HG03139 (cell line): ENCODE measurements at regions not wholly inside any gene's neighbourhood (a gene's known extent, or its start where the extent isn't known, plus 50 kb on each side); places are given as distances from the start of the nearest gene placed in this dataset.

ENCODE experiments used
- ATAC-seq: cut with Tn5 transposase; IDR thresholded peaks from one replicate; pipeline ENCODE4 v1.9.1; 2021; ENCODE audit not compliant: unreplicated experiment

DNA sequence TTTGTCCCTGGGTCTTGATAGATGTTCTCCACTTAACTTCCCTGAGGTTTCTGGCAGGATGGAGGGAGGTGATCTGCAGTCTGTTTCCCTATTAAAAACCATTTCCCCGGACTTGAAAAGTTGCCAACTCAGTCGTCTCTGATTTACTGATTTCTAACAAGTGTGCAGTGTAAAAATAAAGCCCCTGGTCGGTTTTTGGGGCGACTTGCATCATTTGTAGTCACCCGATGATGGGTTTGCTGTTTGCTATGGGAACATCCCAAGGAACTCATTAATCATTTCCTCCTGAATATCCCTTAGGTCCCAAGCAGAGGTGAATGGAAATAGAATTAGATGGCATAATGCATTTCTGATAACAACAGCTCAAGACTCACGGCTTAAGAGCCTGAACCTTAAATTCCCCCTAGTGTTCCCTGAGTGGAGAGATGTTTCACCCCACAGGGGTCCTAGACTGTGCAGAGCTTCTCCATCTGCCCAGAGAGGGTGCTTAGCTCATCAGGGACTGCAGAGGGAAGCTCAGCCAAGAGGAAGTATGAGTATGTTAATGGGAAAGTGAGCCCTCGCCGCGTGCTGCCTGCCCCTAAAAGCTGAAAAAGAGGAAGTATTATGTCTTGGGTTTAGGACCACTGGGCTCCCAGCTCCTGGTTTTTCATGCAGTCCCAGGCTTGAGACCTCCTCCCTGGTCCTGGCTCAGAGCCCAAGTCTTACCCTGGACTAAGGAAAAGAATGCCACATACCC is 115.1 kb upstream of the DAP start:
- no peak for ATAC-seq

DNA sequence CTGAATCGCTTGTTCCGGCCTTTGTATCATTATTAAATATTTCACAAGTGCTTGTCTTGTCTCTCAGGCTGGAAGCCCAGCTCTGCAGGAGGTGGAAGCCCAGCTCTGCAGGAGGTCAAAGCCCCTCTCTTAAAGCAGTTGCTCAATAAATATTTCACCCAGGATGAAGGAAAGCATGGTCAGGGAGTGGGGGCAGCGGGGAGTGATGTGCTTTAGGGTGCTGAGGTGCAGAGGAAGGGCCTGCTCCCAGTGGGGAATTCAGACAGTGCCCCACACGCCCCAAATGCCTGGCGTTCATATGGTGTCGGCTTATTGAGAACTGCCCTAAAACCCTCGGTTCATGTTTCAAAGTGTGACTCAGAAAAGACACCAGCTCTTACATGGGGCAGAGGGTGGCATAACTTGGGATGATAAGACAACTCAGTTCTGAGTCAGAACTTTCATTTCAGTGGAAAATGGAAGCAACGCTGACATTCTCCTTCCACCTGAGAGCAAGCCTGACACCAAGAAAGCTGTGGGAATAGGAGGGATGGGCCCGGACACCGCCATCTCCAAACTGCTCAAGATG is 114.3 kb upstream of the DAP start:
- ATAC-seq = no peak

GRCh38 chr5:10874541-10874940 is 113.5 kb upstream of the DAP start:
- no peak for ATAC-seq

DNA sequence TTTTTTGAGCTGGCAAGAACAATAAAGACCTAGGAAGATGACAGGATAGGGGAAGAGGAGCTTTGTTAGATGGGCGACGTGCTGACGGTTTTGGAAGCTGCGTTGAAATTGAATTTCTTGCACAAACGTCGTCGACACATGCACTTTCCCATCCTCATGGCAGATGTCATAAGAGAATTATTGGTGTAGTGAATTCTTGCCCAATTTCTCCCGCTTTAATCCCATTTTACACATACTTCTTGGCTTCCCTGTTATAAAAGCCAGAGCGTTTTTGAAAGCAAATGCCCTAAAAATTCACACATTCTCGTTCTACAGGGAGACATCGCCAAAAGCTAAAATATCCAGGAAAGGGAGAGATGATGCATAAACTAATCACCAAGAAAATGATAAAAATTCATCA is 109.8 kb upstream of the DAP start:
- ATAC-seq = no peak

GRCh38 chr5:10868956-10869355 is 107.9 kb upstream of the DAP start:
- no peak for ATAC-seq

DNA sequence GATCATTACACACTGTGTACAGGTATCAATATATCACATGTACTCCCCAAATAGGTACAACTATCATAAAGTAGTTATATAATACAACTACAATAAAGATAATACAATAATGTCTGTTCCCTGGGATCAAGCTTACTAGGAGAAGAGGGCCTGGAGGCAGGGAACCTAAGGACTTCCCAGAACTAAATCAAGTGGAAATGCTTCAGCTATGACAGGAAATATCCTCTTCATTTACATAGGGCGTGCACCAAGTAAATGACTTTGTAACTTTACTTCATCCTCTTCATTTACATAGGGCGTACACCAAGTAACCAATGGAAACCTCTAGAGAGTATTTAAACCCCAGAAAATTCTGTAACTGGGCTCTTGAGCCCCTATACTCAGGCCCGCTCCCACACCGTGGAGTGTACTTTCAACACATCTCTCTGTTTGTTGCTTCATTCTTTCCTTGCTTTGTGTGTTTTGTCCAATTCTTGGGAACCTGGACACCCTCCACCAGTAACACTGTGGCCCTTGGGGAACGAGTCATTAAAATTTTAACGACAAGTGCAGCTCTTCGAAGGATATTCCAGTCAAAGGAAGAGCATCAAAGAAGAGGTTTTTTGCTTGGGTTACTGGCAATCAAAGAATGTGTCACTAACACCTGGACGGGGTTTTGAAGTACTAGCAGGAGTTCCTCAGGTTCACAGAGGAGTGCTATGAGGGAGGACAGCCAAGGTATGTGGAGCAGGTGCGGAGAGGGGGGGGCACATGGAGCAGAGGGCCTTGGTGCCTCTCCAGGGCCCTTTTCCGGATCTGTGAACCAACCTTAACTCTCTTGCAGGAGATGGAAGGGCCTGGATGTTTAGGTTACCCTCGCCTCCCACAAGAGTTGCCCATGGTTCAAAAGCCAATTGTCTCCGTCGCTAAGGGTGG is 106.6 kb upstream of the DAP start:
- ATAC-seq = no peak

DNA sequence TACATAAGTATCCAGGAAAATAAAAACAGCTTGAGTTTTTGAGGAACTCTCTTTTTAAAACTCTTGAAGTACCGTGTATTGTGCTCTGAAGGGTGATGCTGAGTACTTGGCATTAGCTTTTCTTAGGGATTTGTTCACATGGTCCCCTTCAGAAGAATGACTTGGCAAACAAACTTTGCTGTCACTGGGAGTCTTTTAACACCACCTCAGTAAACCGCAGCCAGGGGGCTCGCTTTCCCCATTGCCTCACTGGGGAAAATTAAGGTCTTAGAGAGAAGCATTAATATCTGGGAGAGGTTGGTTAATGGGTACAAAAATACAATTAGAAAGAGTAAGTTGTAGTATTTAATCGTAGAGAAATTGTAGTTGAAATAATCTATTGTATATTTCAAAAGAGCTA is 105.9 kb upstream of the DAP start:
- ATAC-seq = no peak

DNA sequence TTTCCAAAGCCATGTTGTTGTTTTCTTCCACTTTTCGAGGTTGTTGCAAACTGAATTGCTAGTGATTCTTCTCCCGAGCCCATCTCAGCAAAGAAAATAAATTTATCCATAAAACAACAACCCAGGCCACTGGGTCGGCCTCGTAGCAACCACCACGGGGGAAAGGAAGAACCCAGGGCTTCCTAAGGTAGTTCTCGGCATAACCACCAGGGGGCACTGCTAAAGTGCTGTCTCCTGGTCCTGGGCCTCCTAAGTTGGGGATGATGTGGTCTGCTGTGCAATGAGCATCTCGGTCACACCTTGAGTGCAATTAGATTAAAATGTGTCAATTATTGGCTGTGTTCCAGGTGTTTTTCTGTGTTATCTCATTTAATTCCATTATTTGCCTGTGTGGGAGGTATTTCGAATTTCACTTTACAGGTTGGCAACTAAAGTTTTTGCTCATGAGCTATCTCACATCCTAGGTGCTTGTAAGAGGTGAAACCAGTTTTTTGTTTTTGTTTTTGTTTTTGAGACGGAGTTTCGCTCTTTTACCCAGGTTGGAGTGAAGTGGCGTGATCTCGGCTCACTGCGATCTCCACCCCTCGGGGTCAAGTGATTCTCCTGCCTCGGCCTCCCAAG is 102.8 kb upstream of the DAP start:
- peak; percentile 87 for ATAC-seq

- ATAC-seq = no peak
Observed at GRCh38 chr5:10862085-10862484, 101.1 kb upstream of the DAP start.

DNA sequence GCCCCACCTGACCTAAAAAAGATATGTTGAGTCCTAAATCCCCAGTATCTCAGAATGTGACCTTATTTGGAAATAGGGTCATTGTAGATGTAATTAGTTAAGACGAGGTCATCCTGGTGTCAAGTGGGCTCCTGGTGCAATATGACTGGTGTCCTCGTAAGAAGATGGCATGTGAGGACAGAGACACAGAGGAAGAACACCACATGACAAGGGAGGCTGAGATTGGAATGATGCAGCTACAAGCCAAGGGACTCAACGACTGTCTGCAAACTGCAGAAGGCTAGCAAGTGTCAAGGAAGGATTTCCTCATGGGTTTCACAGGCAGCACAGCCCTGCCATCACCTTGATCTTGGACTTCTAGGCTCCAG is 100.4 kb upstream of the DAP start:
- ATAC-seq = no peak

- no peak for ATAC-seq
Observed at GRCh38 chr5:10860645-10861422, 99.8 kb upstream of the DAP start.

DNA sequence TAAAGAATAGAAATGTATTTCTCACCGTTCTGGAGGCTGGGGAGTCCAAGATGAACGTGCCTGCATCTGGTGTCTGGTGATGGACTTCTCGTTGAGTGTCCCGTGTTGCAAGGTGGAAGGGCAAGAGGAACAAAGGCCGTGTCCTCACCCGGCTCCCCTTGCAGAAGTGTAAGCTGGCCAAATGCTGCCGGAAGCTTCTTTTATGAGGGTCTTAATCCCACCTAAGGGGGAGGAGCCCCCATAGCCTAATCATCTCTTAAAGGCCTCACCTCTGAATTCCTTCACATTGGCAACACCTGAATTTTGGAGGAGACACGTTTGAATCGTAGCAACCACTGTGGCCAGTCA is 99.1 kb upstream of the DAP start:
- ATAC-seq = no peak

DNA sequence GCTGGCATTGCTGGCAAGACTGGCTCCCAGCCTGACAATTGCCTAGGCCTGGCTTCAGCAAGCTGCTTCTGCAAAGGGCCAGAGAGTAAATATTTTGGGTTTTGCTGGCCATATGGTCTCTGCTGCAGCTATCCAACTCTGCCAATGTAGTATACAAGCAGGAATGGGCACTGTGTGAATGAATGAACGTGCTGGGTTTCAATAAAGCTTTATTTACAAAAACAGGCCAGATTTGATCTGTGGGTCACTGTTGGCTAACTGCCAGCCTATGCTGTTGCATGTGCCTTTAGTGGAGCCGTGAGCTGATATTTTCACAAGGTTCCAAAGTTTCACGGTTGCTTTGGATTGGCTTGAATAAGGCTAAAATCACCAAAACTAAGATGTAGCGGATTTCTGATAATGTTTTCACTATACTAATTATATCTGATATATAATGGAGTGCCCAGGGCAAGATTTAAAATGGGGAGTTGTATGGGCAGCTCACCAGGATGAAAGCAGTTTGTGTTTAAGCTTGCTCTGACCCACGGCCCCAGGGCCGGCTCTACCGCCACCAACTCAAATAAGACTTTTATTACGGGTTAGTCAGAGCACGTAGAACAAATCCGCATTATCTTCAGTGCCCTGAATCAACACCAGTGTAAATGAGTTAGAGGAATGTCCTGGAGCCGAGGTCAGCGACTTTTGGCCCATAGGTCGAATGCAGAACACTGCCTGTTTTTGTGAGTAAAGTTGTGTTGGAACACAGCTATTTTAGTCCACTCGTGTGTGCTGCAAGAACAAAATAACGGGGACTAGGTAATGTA is 98.6 kb upstream of the DAP start:
- ATAC-seq = no peak

DNA sequence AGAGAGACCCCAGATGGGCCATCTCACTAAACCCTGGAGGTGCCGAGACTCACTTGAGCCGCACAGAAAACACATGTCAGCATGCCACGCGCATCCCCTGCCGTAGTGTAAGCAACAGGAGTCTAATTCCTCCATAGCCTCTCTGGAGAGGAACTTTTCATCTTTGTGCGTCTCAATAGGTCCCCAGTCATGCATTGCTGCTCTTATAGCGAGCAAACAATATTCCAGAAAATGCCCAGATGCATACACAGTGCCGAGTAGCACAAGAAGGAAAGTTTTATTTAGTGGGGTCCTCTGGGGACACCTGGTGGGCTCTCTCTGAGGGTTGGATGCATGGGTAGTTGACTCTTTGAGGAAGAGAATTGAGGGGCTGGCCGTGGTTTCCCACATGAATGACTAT is 97.9 kb upstream of the DAP start:
- ATAC-seq = no peak

- ATAC-seq = no peak
Observed at GRCh38 chr5:10858307-10858706, 97.3 kb upstream of the DAP start.

- ATAC-seq = no peak
Observed at GRCh38 chr5:10857338-10857733, 96.3 kb upstream of the DAP start.

DNA sequence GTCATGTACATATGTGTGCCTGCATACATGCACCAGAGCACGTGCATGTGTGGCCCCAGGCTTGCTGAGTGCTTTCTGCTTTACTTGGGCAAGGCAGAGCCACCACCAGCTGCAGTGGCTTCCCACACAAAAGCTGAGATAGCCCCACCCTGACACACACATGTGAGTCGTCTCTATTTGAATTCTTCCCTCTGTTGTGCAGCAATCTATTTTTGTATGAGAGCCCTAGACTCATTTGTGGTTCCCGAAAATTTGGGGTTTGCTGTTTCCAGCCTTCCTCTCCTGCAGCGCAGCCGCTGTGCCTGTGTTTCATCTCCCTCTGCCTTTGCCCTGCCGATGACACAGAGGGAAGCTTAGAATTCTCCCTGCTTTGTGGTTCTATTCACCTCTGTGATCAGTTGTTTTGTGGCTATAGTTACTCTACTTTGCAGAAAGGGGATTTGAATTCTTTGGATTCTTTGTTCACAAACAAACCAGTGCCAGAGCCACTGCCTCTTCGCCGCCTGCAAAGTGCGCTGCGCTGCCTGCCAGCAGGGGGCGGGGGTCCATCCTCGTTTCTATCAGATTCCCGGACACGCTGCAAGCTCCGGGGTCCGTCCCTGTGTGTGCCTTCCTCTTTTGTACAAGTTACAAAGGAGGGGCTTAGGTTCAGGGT is 95.8 kb upstream of the DAP start:
- no peak for ATAC-seq

GRCh38 chr5:10856071-10856470 is 95.0 kb upstream of the DAP start:
- ATAC-seq = no peak

- ATAC-seq = no peak
Observed at GRCh38 chr5:10854506-10855277, 93.7 kb upstream of the DAP start.
